Right atrium auricular region (tissue), 2 donors: ENCODE measurements at regions not wholly inside any gene's neighbourhood (a gene's known extent, or its start where the extent isn't known, plus 50 kb on each side); places are given as distances from the start of the nearest gene placed in this dataset.

Experiments
- DNase-seq: peaks from one replicate; pipeline ENCODE4 v3.0.0-alpha.2; 2019; ENCODE audit warnings: low spot score
- H3K27ac ChIP-seq, 2 donors: fragments of 200-600 bp; sonication (generic); 1 replicate in 1 of 2; 2 replicates in 1 of 2; pipeline ENCODE4 v1.5.1; 2016 to 2019
- H3K27me3 ChIP-seq, 2 donors: fragments of 200-600 bp; sonication (generic); one replicate each; pipeline versions ENCODE4 v1.5.1 to v1.6.0; 2017 to 2019
- H3K36me3 ChIP-seq: fragments of 200-600 bp; sonication (generic); one replicate; pipeline ENCODE4 v1.5.1; 2016
- H3K4me1 ChIP-seq, 2 donors: fragments of 200-600 bp; sonication (generic); one replicate each; pipeline versions ENCODE4 v1.5.1 to v1.6.0; 2017 to 2019
- H3K4me3 ChIP-seq, 2 donors: fragments of 200-600 bp; sonication (generic); 1 replicate in 1 of 2; 2 replicates in 1 of 2; pipeline ENCODE4 v1.5.1; 2017 to 2019; ENCODE audit warnings: mild to moderate bottlenecking in 1 of 2, moderate library complexity in 1 of 2
- H3K9me3 ChIP-seq, 2 donors: fragments of 200-600 bp; sonication (generic); one replicate each; pipeline ENCODE4 v1.5.1; 2019
- TF ChIP-seq, protein P1 (sequence below), 2 donors: fragments of 200-600 bp; sonication (generic); IDR thresholded peaks; one replicate each; pipeline ENCODE4 v1.5.1; 2019; ENCODE audit warnings: antibody characterized with exemption in 2 of 2

GRCh38 chr20:4328541-4328940 is 79.5 kb upstream of the ADRA1D start:
- Histone ChIP-seq H3K27ac (no peak overlapping the region), H3K4me1 (no peaks in the 10 kb centered on the region), H3K9me3 (no peaks in the 10 kb centered on the region), H3K27me3 (no peaks in the 10 kb centered on the region), H3K36me3 (no peaks in the 10 kb centered on the region), H3K4me3 (no peak overlapping the region)
- TF ChIP-seq, protein P1, sequence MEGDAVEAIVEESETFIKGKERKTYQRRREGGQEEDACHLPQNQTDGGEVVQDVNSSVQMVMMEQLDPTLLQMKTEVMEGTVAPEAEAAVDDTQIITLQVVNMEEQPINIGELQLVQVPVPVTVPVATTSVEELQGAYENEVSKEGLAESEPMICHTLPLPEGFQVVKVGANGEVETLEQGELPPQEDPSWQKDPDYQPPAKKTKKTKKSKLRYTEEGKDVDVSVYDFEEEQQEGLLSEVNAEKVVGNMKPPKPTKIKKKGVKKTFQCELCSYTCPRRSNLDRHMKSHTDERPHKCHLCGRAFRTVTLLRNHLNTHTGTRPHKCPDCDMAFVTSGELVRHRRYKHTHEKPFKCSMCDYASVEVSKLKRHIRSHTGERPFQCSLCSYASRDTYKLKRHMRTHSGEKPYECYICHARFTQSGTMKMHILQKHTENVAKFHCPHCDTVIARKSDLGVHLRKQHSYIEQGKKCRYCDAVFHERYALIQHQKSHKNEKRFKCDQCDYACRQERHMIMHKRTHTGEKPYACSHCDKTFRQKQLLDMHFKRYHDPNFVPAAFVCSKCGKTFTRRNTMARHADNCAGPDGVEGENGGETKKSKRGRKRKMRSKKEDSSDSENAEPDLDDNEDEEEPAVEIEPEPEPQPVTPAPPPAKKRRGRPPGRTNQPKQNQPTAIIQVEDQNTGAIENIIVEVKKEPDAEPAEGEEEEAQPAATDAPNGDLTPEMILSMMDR (IDR thresholded peaks at IDR 0.05): no peak
- no peak for DNase-seq

- Histone ChIP-seq H3K36me3 (no peaks in the 10 kb centered on the region), H3K27me3 (no peaks in the 10 kb centered on the region), H3K4me1 (no peaks in the 10 kb centered on the region), H3K9me3 (no peaks in the 10 kb centered on the region), H3K27ac (no peak overlapping the region), H3K4me3 (no peak overlapping the region)
- TF ChIP-seq, protein P1 (IDR thresholded peaks at IDR 0.05): no peak
- DNase-seq: no peak
Observed at GRCh38 chr20:4327956-4328355, 78.9 kb upstream of the ADRA1D start.

- no peaks in the 10 kb centered on the region for H3K27me3 ChIP-seq
- no peaks in the 10 kb centered on the region for H3K9me3 ChIP-seq
- TF ChIP-seq, protein P1 (IDR thresholded peaks at IDR 0.05): no peak
- H3K4me1 ChIP-seq: no peaks in the 10 kb centered on the region
- H3K4me3 ChIP-seq: no peak overlapping the region
- H3K36me3 ChIP-seq: no peaks in the 10 kb centered on the region
- peak overlapping the region in 1 of 2 donors; percentile 2 for H3K27ac ChIP-seq
- no peak for DNase-seq
Observed at GRCh38 chr20:4326195-4327065, 77.3 kb upstream of the ADRA1D start.

DNA sequence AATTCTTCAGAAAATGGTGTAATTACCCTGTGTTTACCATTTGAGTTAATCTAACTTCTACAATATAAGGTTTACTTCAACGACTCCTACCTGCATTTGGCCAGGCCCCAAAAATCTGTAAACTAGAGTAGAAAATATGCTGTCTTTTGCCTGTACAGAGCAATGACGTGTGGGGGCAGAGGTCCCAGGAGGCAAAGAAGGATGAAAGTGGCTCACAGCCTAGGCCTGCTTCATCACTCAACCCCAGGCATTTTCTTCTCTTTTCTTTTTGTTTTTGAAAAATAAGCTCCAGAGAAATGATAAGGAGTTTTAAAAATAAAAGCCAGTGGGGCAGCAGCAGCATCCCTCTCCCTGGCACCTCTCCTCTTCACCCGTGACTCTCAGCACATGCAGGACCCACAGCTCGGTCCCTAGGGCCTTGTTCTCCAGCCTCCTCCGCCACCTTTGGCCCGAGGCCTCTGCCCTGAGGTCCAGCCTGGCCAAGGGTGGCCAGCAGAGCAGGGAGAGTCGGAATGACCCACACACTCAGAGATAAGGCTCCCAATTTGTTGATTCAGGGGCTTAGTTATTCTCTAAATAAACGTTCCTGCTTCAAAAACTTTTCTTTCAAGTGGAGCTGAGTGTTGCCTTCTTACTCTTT is 76.6 kb upstream of the ADRA1D start:
- no peaks in the 10 kb centered on the region for H3K9me3 ChIP-seq
- H3K36me3 ChIP-seq: no peaks in the 10 kb centered on the region
- TF ChIP-seq, protein P1 (IDR thresholded peaks at IDR 0.05): no peak
- no peaks in the 10 kb centered on the region for H3K27me3 ChIP-seq
- peak; percentile 30 for DNase-seq
- H3K4me1 ChIP-seq: no peaks in the 10 kb centered on the region
- no peak overlapping the region for H3K27ac ChIP-seq
- H3K4me3 ChIP-seq: no peak overlapping the region

DNA sequence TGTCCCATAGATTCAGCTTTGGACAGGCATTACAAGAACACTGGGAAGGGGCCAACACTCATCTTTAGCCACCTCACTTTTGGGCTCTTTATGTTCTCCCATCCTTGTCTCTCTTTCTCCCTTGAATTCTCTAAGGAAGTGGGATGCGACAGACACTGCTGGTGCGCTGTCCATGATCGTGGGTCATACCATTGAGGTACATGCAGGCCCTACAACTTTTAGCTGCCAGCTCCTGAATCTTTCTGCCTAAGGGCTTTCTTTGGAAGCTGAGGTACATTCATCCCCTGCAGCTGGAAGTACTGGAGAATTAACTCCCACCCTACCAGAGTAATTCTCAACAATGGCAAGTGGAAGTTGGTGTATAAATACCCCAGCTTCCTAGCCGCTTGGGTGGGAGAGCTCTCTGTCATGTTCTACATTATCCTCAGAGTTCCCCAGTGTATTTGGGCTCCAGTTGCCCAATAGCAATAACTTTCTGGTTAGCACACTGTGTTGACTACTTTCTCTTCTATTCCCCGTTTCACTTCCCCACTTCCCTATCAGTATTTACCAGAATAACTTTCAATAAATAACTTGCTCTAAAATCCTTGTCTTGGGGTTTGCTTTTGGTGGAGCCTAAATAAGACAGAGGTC is 75.6 kb upstream of the ADRA1D start:
- H3K4me1 ChIP-seq: no peaks in the 10 kb centered on the region
- no peaks in the 10 kb centered on the region for H3K9me3 ChIP-seq
- no peak overlapping the region for H3K27ac ChIP-seq
- TF ChIP-seq, protein P1 (IDR thresholded peaks at IDR 0.05): no peak
- peak; percentile 28 for DNase-seq
- no peaks in the 10 kb centered on the region for H3K36me3 ChIP-seq
- H3K27me3 ChIP-seq: no peaks in the 10 kb centered on the region
- H3K4me3 ChIP-seq: no peak overlapping the region
